Ramos (cell line): ENCODE measurements at regions not wholly inside any gene's neighbourhood (a gene's known extent, or its start where the extent isn't known, plus 50 kb on each side); places are given as distances from the start of the nearest gene placed in this dataset.
"Not testable (repeated sequence)": the region's sequence is repeated elsewhere in the genome, so short reads cannot be mapped to it uniquely, and the experiment has no call there.

ENCODE experiments used
- in situ Hi-C: fragments of 300-500 bp; cut with MboI; formaldehyde crosslinking; loops from one replicate; pipeline ENCODE4 v1.14.3; 2022; ENCODE audit warnings: low sequenced_read_pairs; ENCODE audit not compliant: unreplicated experiment

GRCh38 chr1:199619223-199619622 is 408.3 kb upstream of the NR5A2 start:
- in situ Hi-C loops = no loop called here

- in situ Hi-C loops = not testable (repeated sequence)
Observed at GRCh38 chr1:199626228-199626627, 401.3 kb upstream of the NR5A2 start.

GRCh38 chr1:199629624-199630023 is 397.9 kb upstream of the NR5A2 start:
- in situ Hi-C loops = no loop called here

- in situ Hi-C loops = no loop called here
Observed at GRCh38 chr1:199639453-199639852, 388.1 kb upstream of the NR5A2 start.

- in situ Hi-C loops = no loop called here
Observed at GRCh38 chr1:199641531-199641930, 386.0 kb upstream of the NR5A2 start.

GRCh38 chr1:199644912-199645311 is 382.6 kb upstream of the NR5A2 start:
- in situ Hi-C loops = no loop called here

- in situ Hi-C loops = no loop called here
Observed at GRCh38 chr1:199646761-199647160, 380.7 kb upstream of the NR5A2 start.

GRCh38 chr1:199657449-199657848 is 370.1 kb upstream of the NR5A2 start:
- in situ Hi-C loops = no loop called here

GRCh38 chr1:199660071-199660470 is 367.4 kb upstream of the NR5A2 start:
- in situ Hi-C loops = no loop called here

GRCh38 chr1:199665371-199665770 is 362.1 kb upstream of the NR5A2 start:
- in situ Hi-C loops = no loop called here

GRCh38 chr1:199667089-199667488 is 360.4 kb upstream of the NR5A2 start:
- in situ Hi-C loops = no loop called here

GRCh38 chr1:199669916-199670315 is 357.6 kb upstream of the NR5A2 start:
- in situ Hi-C loops = no loop called here

- in situ Hi-C loops = no loop called here
Observed at GRCh38 chr1:199671684-199672083, 355.8 kb upstream of the NR5A2 start.

GRCh38 chr1:199675937-199676336 is 351.6 kb upstream of the NR5A2 start:
- in situ Hi-C loops = loop anchor here (25.0 kb wide), 1 partner anchor 611 kb away; no protein-coding TSS in a partner anchor

GRCh38 chr1:199678771-199679170 is 348.7 kb upstream of the NR5A2 start:
- in situ Hi-C loops = loop anchor here (25.0 kb wide), 1 partner anchor 609 kb away; no protein-coding TSS in a partner anchor

GRCh38 chr1:199682081-199682480 is 345.4 kb upstream of the NR5A2 start:
- in situ Hi-C loops = loop anchor here (10.0 to 25.0 kb wide), 2 partner anchors 605 to 813 kb away; no protein-coding TSS in a partner anchor

- in situ Hi-C loops = loop anchor here (10.0 to 25.0 kb wide), 2 partner anchors 603 to 810 kb away; no protein-coding TSS in a partner anchor
Observed at GRCh38 chr1:199684686-199685273, 342.7 kb upstream of the NR5A2 start.

- in situ Hi-C loops = loop anchor here (10.0 to 25.0 kb wide), 2 partner anchors 602 to 809 kb away; no protein-coding TSS in a partner anchor
Observed at GRCh38 chr1:199685369-199685768, 342.1 kb upstream of the NR5A2 start.

GRCh38 chr1:199687321-199687720 is 340.2 kb upstream of the NR5A2 start:
- in situ Hi-C loops = loop anchor here (10.0 to 25.0 kb wide), 2 partner anchors 600 to 807 kb away; no protein-coding TSS in a partner anchor

GRCh38 chr1:199688133-199688676 is 339.3 kb upstream of the NR5A2 start:
- in situ Hi-C loops = loop anchor here (10.0 to 25.0 kb wide), 2 partner anchors 599 to 807 kb away; no protein-coding TSS in a partner anchor

GRCh38 chr1:199688774-199689173 is 338.7 kb upstream of the NR5A2 start:
- in situ Hi-C loops = loop anchor here (10.0 to 25.0 kb wide), 2 partner anchors 599 to 806 kb away; no protein-coding TSS in a partner anchor

GRCh38 chr1:199690496-199690895 is 337.0 kb upstream of the NR5A2 start:
- in situ Hi-C loops = loop anchor here (25.0 kb wide), 1 partner anchor 597 kb away; no protein-coding TSS in a partner anchor
